Smooth muscle cell (in vitro differentiated cells): ENCODE measurements at regions not wholly inside any gene's neighbourhood (a gene's known extent, or its start where the extent isn't known, plus 50 kb on each side); places are given as distances from the start of the nearest gene placed in this dataset.
"Not testable (repeated sequence)": the region's sequence is repeated elsewhere in the genome, so short reads cannot be mapped to it uniquely, and the experiment has no call there.

Source experiments
- DNase-seq: peaks from one replicate; lab custom pipeline; 2025; ENCODE audit not compliant: unreplicated experiment; lab: John Stamatoyannopoulos, UW
- H2AFZ ChIP-seq: fragments of 200-600 bp; sonication (generic); 2 replicates; pipeline ENCODE4 v1.6.0; 2016; ENCODE audit warnings: antibody characterized with exemption, low read depth, mild to moderate bottlenecking
- H3F3A ChIP-seq: fragments of 200-600 bp; sonication (generic); 2 replicates; pipeline ENCODE4 v1.6.0; 2017; ENCODE audit warnings: antibody characterized with exemption, low read depth
- H3K27ac ChIP-seq: fragments of 200-600 bp; sonication (generic); 2 replicates; pipeline ENCODE4 v1.5.1; 2016; ENCODE audit warnings: low read depth, mild to moderate bottlenecking
- H3K27me3 ChIP-seq: fragments of 200-600 bp; sonication (generic); 2 replicates; pipeline ENCODE4 v1.6.1; 2016; ENCODE audit warnings: low read depth, mild to moderate bottlenecking
- H3K36me3 ChIP-seq: fragments of 200-600 bp; sonication (generic); 2 replicates; pipeline ENCODE4 v1.5.1; 2016; ENCODE audit warnings: low read depth
- H3K4me1 ChIP-seq: fragments of 200-600 bp; sonication (generic); 2 replicates; pipeline ENCODE4 v1.5.1; 2016; ENCODE audit warnings: low read depth
- H3K4me2 ChIP-seq: fragments of 200-600 bp; sonication (generic); 2 replicates; pipeline ENCODE4 v1.6.0; 2016; ENCODE audit warnings: mild to moderate bottlenecking
- H3K4me3 ChIP-seq: fragments of 200-600 bp; sonication (generic); 2 replicates; pipeline ENCODE4 v1.5.1; 2016; ENCODE audit warnings: mild to moderate bottlenecking
- H3K79me2 ChIP-seq: fragments of 200-600 bp; sonication (generic); 2 replicates; pipeline ENCODE4 v1.6.0; 2016; ENCODE audit warnings: low read depth, mild to moderate bottlenecking
- H3K9ac ChIP-seq: fragments of 200-600 bp; sonication (generic); 2 replicates; pipeline ENCODE4 v1.6.0; 2016; ENCODE audit warnings: low read depth
- H3K9me3 ChIP-seq: fragments of 200-600 bp; sonication (generic); replicated peaks from 2 replicates; pipeline ENCODE4 v1.5.1; 2016; ENCODE audit warnings: low read depth
- H4K20me1 ChIP-seq: fragments of 200-600 bp; sonication (generic); 2 replicates; pipeline ENCODE4 v1.6.0; 2016; ENCODE audit warnings: low read depth
- CTCF ChIP-seq: fragments of 200-600 bp; sonication (generic); IDR thresholded peaks from 2 replicates; pipeline ENCODE4 v1.5.1; 2017; ENCODE audit warnings: borderline replicate concordance, mild to moderate bottlenecking, antibody characterized with exemption; ENCODE audit not compliant: insufficient read depth, poor library complexity, severe bottlenecking
- WGBS: methylation state at CpG from one replicate; pipeline ENCODE4 v1.1.7; 2016; ENCODE audit warnings: low lambda C conversion rate; 5-methylcytosine and 5-hydroxymethylcytosine counted together

GRCh38 chr1:83118472-83118871 is 880.5 kb downstream of the TTLL7 start:
- no peak for DNase-seq
- H3K27me3 ChIP-seq = no peaks in the 10 kb centered on the region
- 98% methylated on average over 4 of the region's 4 CpGs for WGBS
- no peak overlapping the region for H3K4me3 ChIP-seq
- no peak for TF ChIP-seq CTCF
- H3K4me2 ChIP-seq = no peak overlapping the region
- H3K4me1 ChIP-seq = no peaks in the 10 kb centered on the region
- H3K79me2 ChIP-seq = no peaks in the 10 kb centered on the region
- peaks cover 3% of the 10 kb centered on the region for H3F3A ChIP-seq
- H2AFZ ChIP-seq = no peak overlapping the region
- H3K36me3 ChIP-seq = no peaks in the 10 kb centered on the region
- no peak overlapping the region for H3K27ac ChIP-seq
- no peaks in the 10 kb centered on the region for H4K20me1 ChIP-seq
- H3K9ac ChIP-seq = no peak overlapping the region
- H3K9me3 ChIP-seq = no peaks in the 10 kb centered on the region

- not testable (repeated sequence) for DNase-seq, H3K4me2 ChIP-seq, H4K20me1 ChIP-seq, H3K4me1 ChIP-seq, H2AFZ ChIP-seq, H3F3A ChIP-seq, H3K9me3 ChIP-seq, H3K27me3 ChIP-seq, H3K27ac ChIP-seq, H3K36me3 ChIP-seq, H3K4me3 ChIP-seq, H3K9ac ChIP-seq, H3K79me2 ChIP-seq
- 95% methylated on average over 4 of the region's 4 CpGs for WGBS
Measured at GRCh38 chr1:83117030-83117429, 881.9 kb downstream of the TTLL7 start.

GRCh38 chr1:83115785-83116184 is 883.1 kb downstream of the TTLL7 start:
- Histone ChIP-seq H3F3A (peaks cover 3% of the 10 kb centered on the region), H3K27ac (no peak overlapping the region), H2AFZ (no peak overlapping the region), H3K27me3 (no peaks in the 10 kb centered on the region), H3K4me1 (no peaks in the 10 kb centered on the region), H3K4me2 (no peak overlapping the region), H3K4me3 (no peak overlapping the region), H3K9ac (no peak overlapping the region), H3K36me3 (no peaks in the 10 kb centered on the region), H3K9me3 (no peaks in the 10 kb centered on the region), H4K20me1 (no peaks in the 10 kb centered on the region), H3K79me2 (no peaks in the 10 kb centered on the region)
- 50% methylated on average over 2 of the region's 2 CpGs for WGBS
- DNase-seq = no peak
- no peak for TF ChIP-seq CTCF

GRCh38 chr1:83114136-83114834 is 884.6 kb downstream of the TTLL7 start:
- WGBS = 85% methylated on average over 2 of the region's 2 CpGs
- TF ChIP-seq CTCF = no peak
- H3K4me3 ChIP-seq = no peak overlapping the region
- H3K4me1 ChIP-seq = no peaks in the 10 kb centered on the region
- no peak overlapping the region for H2AFZ ChIP-seq
- H4K20me1 ChIP-seq = no peaks in the 10 kb centered on the region
- no peaks in the 10 kb centered on the region for H3K36me3 ChIP-seq
- H3K9me3 ChIP-seq = no peaks in the 10 kb centered on the region
- H3K27ac ChIP-seq = no peak overlapping the region
- no peaks in the 10 kb centered on the region for H3K27me3 ChIP-seq
- no peaks in the 10 kb centered on the region for H3K79me2 ChIP-seq
- H3F3A ChIP-seq = no peaks in the 10 kb centered on the region
- H3K9ac ChIP-seq = no peak overlapping the region
- no peak for DNase-seq
- no peak overlapping the region for H3K4me2 ChIP-seq
